ENCODE measurements at regions not wholly inside any gene's neighbourhood (a gene's known extent, or its start where the extent isn't known, plus 50 kb on each side); places are given as distances from the start of the nearest gene placed in this dataset.

GRCh38 chr5:58357799-58358500 lies 101.9 kb downstream of the PLK2 start:
- H3K9me2 ChIP-seq (replicated peaks; ENCODE audit: insufficient read depth, low read length) = no peaks in the 10 kb centered on the region
- no peak for DNase-seq
- TF ChIP-seq EZH2phosphoT487 (IDR thresholded peaks at IDR 0.05; ENCODE audit: low read length) = no peak
- TF ChIP-seq CTCF (IDR thresholded peaks at IDR 0.05; ENCODE audit: low read length) = no peak
- no peak for TF ChIP-seq EZH2 (optimal IDR thresholded peaks at IDR 0.05; ENCODE audit: low read depth, low read length)
- no peaks in the 10 kb centered on the region for H3K27me3 ChIP-seq (replicated peaks; ENCODE audit: insufficient read depth, low read length)
- no peak overlapping the region for H3K4me2 ChIP-seq (ENCODE audit: low read depth, low read length)
- H3K4me1 ChIP-seq (ENCODE audit: low read length) = no peaks in the 10 kb centered on the region
- no peaks in the 10 kb centered on the region for H4K20me1 ChIP-seq (ENCODE audit: insufficient read depth, low read length)
- no peak overlapping the region for H2AFZ ChIP-seq (ENCODE audit: low read length)
- H3F3A ChIP-seq (ENCODE audit: insufficient read depth, low read length) = no peaks in the 10 kb centered on the region
- H3K36me3 ChIP-seq (replicated peaks; ENCODE audit: insufficient read depth, low read length) = no peaks in the 10 kb centered on the region
- no peaks in the 10 kb centered on the region for H3K79me2 ChIP-seq (ENCODE audit: low read length)
- H3K9me3 ChIP-seq (replicated peaks; ENCODE audit: insufficient read depth, low read length) = no peaks in the 10 kb centered on the region
- H3K4me3 ChIP-seq (ENCODE audit: low read length) = no peak overlapping the region
- H3K9ac ChIP-seq (ENCODE audit: low read length) = no peak overlapping the region
- H3K27ac ChIP-seq (ENCODE audit: low read length) = no peak overlapping the region

DNA sequence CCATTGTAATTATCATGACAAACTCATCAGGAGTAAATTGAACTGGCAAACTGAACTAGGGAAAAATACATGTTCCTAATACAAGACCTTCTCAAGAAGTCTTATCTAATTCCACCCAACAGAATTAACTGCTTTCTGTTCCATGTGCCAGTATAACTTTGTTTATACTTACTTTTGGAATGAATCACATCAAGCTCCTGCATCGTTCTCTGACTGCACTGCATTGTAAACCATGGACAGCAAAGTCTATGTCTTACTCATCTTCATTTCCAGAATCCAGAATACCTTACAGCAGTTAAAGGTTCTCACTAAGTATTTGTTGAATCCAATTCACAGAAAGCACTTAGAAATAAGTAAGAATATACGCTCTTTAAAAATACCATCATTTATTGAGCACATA lies 102.8 kb downstream of the PLK2 start:
- no peaks in the 10 kb centered on the region for H3K79me2 ChIP-seq (ENCODE audit: low read length)
- no peak for DNase-seq
- no peak overlapping the region for H3K27ac ChIP-seq (ENCODE audit: low read length)
- no peaks in the 10 kb centered on the region for H3K9me3 ChIP-seq (replicated peaks; ENCODE audit: insufficient read depth, low read length)
- H3K4me1 ChIP-seq (ENCODE audit: low read length) = no peaks in the 10 kb centered on the region
- H3F3A ChIP-seq (ENCODE audit: insufficient read depth, low read length) = no peaks in the 10 kb centered on the region
- H2AFZ ChIP-seq (ENCODE audit: low read length) = no peak overlapping the region
- no peaks in the 10 kb centered on the region for H3K27me3 ChIP-seq (replicated peaks; ENCODE audit: insufficient read depth, low read length)
- no peaks in the 10 kb centered on the region for H4K20me1 ChIP-seq (ENCODE audit: insufficient read depth, low read length)
- no peaks in the 10 kb centered on the region for H3K9me2 ChIP-seq (replicated peaks; ENCODE audit: insufficient read depth, low read length)
- no peak overlapping the region for H3K4me3 ChIP-seq (ENCODE audit: low read length)
- TF ChIP-seq EZH2 (optimal IDR thresholded peaks at IDR 0.05; ENCODE audit: low read depth, low read length) (no peak), EZH2phosphoT487 (IDR thresholded peaks at IDR 0.05; ENCODE audit: low read length) (no peak), CTCF (IDR thresholded peaks at IDR 0.05; ENCODE audit: low read length) (no peak)
- H3K36me3 ChIP-seq (replicated peaks; ENCODE audit: insufficient read depth, low read length) = no peaks in the 10 kb centered on the region
- no peak overlapping the region for H3K4me2 ChIP-seq (ENCODE audit: low read depth, low read length)
- H3K9ac ChIP-seq (ENCODE audit: low read length) = no peak overlapping the region

- no peak overlapping the region for H3K27ac ChIP-seq (ENCODE audit: low read length)
- H3K9ac ChIP-seq (ENCODE audit: low read length) = no peak overlapping the region
- H3K4me3 ChIP-seq (ENCODE audit: low read length) = no peak overlapping the region
- no peak for TF ChIP-seq EZH2phosphoT487 (IDR thresholded peaks at IDR 0.05; ENCODE audit: low read length)
- TF ChIP-seq EZH2 (optimal IDR thresholded peaks at IDR 0.05; ENCODE audit: low read depth, low read length) = no peak
- TF ChIP-seq CTCF (IDR thresholded peaks at IDR 0.05; ENCODE audit: low read length) = no peak
- no peaks in the 10 kb centered on the region for H3K27me3 ChIP-seq (replicated peaks; ENCODE audit: insufficient read depth, low read length)
- H4K20me1 ChIP-seq (ENCODE audit: insufficient read depth, low read length) = no peaks in the 10 kb centered on the region
- no peaks in the 10 kb centered on the region for H3K36me3 ChIP-seq (replicated peaks; ENCODE audit: insufficient read depth, low read length)
- H2AFZ ChIP-seq (ENCODE audit: low read length) = no peak overlapping the region
- H3K79me2 ChIP-seq (ENCODE audit: low read length) = no peaks in the 10 kb centered on the region
- no peak overlapping the region for H3K4me2 ChIP-seq (ENCODE audit: low read depth, low read length)
- H3F3A ChIP-seq (ENCODE audit: insufficient read depth, low read length) = no peaks in the 10 kb centered on the region
- no peaks in the 10 kb centered on the region for H3K4me1 ChIP-seq (ENCODE audit: low read length)
- H3K9me2 ChIP-seq (replicated peaks; ENCODE audit: insufficient read depth, low read length) = no peaks in the 10 kb centered on the region
- DNase-seq = no peak
- no peaks in the 10 kb centered on the region for H3K9me3 ChIP-seq (replicated peaks; ENCODE audit: insufficient read depth, low read length)
Measured at GRCh38 chr5:58356662-58357061, 103.2 kb downstream of the PLK2 start.

All from MM.1S (cell line).